ENCODE measurements at regions not wholly inside any gene's neighbourhood (a gene's known extent, or its start where the extent isn't known, plus 50 kb on each side); places are given as distances from the start of the nearest gene placed in this dataset.

DNA sequence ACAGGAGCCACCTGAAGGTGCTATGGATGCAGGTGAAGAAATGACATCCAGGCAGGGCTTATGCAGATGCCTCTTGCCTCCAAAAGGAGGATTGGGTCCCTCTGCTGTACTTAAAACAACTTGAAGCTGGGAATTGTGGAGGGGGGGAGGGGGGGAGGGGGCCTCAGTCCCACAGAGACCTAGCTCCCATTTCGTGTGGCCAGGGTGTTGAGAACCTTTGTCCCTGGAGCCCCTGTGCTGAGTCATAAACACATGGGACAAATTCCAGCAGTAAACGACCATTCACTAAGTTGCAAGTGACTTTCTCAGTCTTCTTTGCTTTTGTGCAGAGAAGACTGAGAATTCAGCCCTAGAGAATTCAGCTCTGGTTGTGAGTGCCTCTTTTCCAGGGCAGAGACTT, 96.5 kb upstream of the PODXL start:
- TF ChIP-seq, protein P1, sequence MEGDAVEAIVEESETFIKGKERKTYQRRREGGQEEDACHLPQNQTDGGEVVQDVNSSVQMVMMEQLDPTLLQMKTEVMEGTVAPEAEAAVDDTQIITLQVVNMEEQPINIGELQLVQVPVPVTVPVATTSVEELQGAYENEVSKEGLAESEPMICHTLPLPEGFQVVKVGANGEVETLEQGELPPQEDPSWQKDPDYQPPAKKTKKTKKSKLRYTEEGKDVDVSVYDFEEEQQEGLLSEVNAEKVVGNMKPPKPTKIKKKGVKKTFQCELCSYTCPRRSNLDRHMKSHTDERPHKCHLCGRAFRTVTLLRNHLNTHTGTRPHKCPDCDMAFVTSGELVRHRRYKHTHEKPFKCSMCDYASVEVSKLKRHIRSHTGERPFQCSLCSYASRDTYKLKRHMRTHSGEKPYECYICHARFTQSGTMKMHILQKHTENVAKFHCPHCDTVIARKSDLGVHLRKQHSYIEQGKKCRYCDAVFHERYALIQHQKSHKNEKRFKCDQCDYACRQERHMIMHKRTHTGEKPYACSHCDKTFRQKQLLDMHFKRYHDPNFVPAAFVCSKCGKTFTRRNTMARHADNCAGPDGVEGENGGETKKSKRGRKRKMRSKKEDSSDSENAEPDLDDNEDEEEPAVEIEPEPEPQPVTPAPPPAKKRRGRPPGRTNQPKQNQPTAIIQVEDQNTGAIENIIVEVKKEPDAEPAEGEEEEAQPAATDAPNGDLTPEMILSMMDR (IDR thresholded peaks at IDR 0.05; ENCODE audit: low read depth, low read length, poor library complexity, severe bottlenecking), result no peak
- TF ChIP-seq EZH2phosphoT487 (IDR thresholded peaks at IDR 0.05; ENCODE audit: borderline replicate concordance, low read length), result no peak
